ENCODE measurements at regions not wholly inside any gene's neighbourhood (a gene's known extent, or its start where the extent isn't known, plus 50 kb on each side); places are given as distances from the start of the nearest gene placed in this dataset.

DNA sequence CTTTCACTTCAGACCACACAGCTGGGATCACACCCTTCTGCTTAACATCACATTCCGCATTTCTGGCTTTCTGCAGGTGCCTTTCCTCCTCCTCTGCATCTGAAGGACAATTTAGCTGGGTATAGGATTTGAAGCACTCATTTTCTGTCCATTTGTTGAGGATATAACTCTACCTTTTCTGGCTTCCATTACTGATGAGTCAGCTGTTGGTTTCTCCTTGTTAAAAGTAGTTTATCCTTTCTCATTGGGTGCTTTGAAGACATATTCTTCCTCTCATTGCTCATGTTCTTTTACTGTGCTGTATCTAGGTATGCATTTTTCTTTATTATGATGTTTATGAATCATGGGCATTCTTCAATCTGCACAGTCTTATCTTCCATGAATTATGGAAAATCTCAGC, 199.3 kb upstream of the SOX1 start:
- POLR2A ChIA-PET = no interaction called here
- H3K36me3 ChIP-seq (ENCODE audit: control insufficient read depth, insufficient read depth, low read length) = no peaks in the 10 kb centered on the region
- H3K4me3 ChIP-seq (ENCODE audit: low read depth, low read length) = no peak overlapping the region
- no peak for DNase-seq (ENCODE audit: low read depth)
- TF ChIP-seq, protein P1, sequence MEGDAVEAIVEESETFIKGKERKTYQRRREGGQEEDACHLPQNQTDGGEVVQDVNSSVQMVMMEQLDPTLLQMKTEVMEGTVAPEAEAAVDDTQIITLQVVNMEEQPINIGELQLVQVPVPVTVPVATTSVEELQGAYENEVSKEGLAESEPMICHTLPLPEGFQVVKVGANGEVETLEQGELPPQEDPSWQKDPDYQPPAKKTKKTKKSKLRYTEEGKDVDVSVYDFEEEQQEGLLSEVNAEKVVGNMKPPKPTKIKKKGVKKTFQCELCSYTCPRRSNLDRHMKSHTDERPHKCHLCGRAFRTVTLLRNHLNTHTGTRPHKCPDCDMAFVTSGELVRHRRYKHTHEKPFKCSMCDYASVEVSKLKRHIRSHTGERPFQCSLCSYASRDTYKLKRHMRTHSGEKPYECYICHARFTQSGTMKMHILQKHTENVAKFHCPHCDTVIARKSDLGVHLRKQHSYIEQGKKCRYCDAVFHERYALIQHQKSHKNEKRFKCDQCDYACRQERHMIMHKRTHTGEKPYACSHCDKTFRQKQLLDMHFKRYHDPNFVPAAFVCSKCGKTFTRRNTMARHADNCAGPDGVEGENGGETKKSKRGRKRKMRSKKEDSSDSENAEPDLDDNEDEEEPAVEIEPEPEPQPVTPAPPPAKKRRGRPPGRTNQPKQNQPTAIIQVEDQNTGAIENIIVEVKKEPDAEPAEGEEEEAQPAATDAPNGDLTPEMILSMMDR (IDR thresholded peaks at IDR 0.05; ENCODE audit: insufficient read depth, low read depth, low read length) = no peak
- CTCF ChIA-PET = no interaction called here
- no peaks in the 10 kb centered on the region for H3K27me3 ChIP-seq (ENCODE audit: control insufficient read depth, insufficient read depth, low read length)

DNA sequence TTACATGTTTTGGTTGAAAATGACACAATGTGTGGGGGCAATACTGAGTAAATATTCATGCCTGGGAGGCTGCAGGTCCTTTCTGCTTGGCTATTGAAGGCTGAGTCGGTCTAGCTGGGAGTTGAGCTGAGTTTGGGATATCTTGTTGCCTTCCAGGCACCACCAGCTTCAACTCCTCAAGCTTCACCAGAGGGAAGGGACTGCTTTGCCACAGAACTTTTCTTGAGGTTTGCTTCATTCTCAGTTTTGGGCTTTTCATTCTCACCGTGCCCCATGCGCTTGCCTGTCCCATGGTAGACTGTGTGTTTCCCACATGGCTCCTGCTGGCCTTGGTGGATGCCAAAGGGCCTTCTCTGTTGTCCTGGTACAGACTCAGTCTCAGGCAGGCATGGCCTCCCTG, 198.2 kb upstream of the SOX1 start:
- Histone ChIP-seq H3K36me3 (ENCODE audit: control insufficient read depth, insufficient read depth, low read length) (no peaks in the 10 kb centered on the region), H3K4me3 (ENCODE audit: low read depth, low read length) (no peak overlapping the region), H3K27me3 (ENCODE audit: control insufficient read depth, insufficient read depth, low read length) (no peaks in the 10 kb centered on the region)
- ChIA-PET CTCF (no interaction called here), POLR2A (no interaction called here)
- no peak for DNase-seq (ENCODE audit: low read depth)
- TF ChIP-seq, protein P1 (IDR thresholded peaks at IDR 0.05; ENCODE audit: insufficient read depth, low read depth, low read length) = no peak

DNA sequence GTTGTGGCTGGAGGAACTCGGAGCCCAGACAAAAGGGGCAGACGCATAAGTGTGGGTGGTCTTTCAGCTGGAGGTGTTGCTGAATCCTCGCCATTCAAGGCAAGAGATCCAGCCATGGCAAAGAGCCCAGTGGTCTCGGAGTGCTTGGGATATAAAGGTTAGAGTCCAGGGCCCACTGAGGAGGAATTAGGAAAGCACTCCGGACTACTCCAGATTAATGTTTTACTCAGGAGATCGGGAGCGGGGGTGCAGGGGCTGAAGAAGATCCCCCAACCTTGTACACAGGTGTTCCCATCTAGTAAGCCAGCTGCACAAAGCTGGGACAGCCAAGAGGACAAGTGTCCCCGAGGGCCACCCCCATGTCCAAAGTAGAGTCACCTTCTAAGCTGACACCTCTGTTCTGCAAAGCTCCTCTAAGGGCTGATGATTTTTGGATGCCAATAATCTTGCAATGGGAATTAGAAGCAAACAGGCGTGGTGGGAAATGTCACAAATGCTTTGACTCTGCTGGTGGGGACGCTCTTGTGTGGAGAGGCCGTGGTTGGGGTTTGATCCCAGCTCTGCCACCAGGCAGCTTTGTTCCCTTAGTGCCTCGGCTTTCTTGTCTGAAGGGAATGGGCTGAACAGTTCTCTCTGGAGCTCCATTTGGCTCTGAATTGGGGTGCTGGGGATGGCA, 194.3 kb upstream of the SOX1 start:
- TF ChIP-seq, protein P1 (IDR thresholded peaks at IDR 0.05; ENCODE audit: insufficient read depth, low read depth, low read length) = no peak
- Histone ChIP-seq H3K36me3 (ENCODE audit: control insufficient read depth, insufficient read depth, low read length) (no peaks in the 10 kb centered on the region), H3K4me3 (ENCODE audit: low read depth, low read length) (no peak overlapping the region), H3K27me3 (ENCODE audit: control insufficient read depth, insufficient read depth, low read length) (no peaks in the 10 kb centered on the region)
- DNase-seq (ENCODE audit: low read depth) = no peak
- CTCF ChIA-PET = no interaction called here
- POLR2A ChIA-PET = no interaction called here

DNA sequence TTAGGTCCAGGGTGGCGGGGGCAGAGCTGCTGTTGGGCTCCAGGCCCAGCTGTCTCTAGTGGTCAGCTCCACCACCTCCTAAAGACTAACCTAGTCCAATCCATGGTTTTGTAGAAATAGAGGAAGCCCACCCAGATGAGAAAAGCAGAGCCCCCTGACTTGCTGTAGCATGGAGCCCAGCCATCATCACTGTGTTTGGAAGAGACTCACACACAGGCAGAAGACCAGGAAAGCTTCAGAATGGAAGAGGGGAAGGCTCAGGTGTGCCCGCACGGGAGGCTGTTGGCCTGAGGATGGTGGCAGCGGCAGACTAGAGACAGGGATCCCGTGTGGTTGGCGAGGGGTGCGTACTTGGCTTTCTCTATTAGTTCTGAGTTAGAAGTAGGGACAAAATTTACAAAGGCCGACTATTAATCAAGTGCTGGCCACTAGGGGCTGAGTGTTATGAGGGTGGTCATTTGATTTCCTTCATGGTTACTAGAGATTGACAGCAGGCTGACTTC, 193.2 kb upstream of the SOX1 start:
- Histone ChIP-seq H3K4me3 (ENCODE audit: low read depth, low read length) (no peak overlapping the region), H3K36me3 (ENCODE audit: control insufficient read depth, insufficient read depth, low read length) (no peaks in the 10 kb centered on the region), H3K27me3 (ENCODE audit: control insufficient read depth, insufficient read depth, low read length) (no peaks in the 10 kb centered on the region)
- DNase-seq (ENCODE audit: low read depth) = no peak
- TF ChIP-seq, protein P1 (IDR thresholded peaks at IDR 0.05; ENCODE audit: insufficient read depth, low read depth, low read length) = no peak
- CTCF ChIA-PET = no interaction called here
- POLR2A ChIA-PET = no interaction called here

DNA sequence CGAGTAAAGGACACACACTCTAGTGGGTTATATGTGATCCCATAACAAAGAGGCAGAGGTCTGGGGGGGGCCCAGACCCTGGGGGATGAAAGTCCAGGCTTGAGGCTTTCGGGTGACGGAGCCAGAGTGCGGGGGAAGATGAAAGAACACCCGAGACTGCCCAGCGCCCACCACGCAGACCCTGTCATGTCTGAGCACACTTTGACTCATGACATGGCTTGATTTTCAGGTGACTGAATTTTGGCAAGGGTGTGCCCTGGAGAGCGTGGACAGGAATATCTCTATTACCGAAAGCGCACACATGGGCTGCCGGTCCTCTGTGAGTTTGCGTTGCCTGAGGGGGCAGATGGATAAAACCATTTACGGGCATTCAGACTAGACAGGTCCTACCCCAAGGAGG, 192.0 kb upstream of the SOX1 start:
- Histone ChIP-seq H3K27me3 (ENCODE audit: control insufficient read depth, insufficient read depth, low read length) (no peaks in the 10 kb centered on the region), H3K36me3 (ENCODE audit: control insufficient read depth, insufficient read depth, low read length) (no peaks in the 10 kb centered on the region), H3K4me3 (ENCODE audit: low read depth, low read length) (no peak overlapping the region)
- ChIA-PET CTCF (no interaction called here), POLR2A (no interaction called here)
- DNase-seq (ENCODE audit: low read depth) = no peak
- TF ChIP-seq, protein P1 (IDR thresholded peaks at IDR 0.05; ENCODE audit: insufficient read depth, low read depth, low read length) = no peak

Data from BJ (cell line).